AG09309 (cell line): ENCODE measurements at regions not wholly inside any gene's neighbourhood (a gene's known extent, or its start where the extent isn't known, plus 50 kb on each side); places are given as distances from the start of the nearest gene placed in this dataset.

Experiments
- DNase-seq: peaks from one replicate; pipeline ENCODE4 v3.0.0-alpha.2; 2010; ENCODE audit warnings: low read depth
- H3K4me3 ChIP-seq: 2 replicates; pipeline ENCODE4 v1.5.1; 2011; ENCODE audit warnings: mild to moderate bottlenecking, low read depth, low read length, moderate library complexity; ENCODE audit not compliant: control insufficient read depth
- TF ChIP-seq, protein P1 (sequence below): IDR thresholded peaks from 2 replicates; pipeline ENCODE4 v1.5.1; 2011; ENCODE audit warnings: mild to moderate bottlenecking, low read depth, low read length, inconsistent platforms; ENCODE audit not compliant: insufficient read depth, control insufficient read depth; ENCODE audit errors: missing control alignments

DNA sequence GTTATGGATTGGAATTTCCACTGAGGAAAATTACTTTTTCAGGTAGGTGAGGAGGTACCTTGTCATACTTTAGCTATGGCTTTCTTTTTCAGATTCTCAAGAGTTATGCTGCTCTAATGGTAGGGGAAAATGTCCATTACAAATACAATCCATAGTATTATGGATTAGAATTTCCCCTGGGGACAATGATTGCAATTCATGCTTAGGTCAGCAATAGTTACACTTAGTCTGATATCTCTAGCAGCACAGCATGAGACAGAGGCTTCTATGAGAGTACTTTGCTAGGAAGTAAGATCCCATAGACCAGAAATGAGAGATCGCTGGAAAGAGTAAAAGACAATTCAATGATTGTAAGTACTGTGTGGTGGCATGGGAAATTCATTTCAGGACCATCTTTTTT, 949.5 kb upstream of the CDH8 start:
- no peak overlapping the region for H3K4me3 ChIP-seq
- TF ChIP-seq, protein P1, sequence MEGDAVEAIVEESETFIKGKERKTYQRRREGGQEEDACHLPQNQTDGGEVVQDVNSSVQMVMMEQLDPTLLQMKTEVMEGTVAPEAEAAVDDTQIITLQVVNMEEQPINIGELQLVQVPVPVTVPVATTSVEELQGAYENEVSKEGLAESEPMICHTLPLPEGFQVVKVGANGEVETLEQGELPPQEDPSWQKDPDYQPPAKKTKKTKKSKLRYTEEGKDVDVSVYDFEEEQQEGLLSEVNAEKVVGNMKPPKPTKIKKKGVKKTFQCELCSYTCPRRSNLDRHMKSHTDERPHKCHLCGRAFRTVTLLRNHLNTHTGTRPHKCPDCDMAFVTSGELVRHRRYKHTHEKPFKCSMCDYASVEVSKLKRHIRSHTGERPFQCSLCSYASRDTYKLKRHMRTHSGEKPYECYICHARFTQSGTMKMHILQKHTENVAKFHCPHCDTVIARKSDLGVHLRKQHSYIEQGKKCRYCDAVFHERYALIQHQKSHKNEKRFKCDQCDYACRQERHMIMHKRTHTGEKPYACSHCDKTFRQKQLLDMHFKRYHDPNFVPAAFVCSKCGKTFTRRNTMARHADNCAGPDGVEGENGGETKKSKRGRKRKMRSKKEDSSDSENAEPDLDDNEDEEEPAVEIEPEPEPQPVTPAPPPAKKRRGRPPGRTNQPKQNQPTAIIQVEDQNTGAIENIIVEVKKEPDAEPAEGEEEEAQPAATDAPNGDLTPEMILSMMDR: no peak
- DNase-seq: no peak

DNA sequence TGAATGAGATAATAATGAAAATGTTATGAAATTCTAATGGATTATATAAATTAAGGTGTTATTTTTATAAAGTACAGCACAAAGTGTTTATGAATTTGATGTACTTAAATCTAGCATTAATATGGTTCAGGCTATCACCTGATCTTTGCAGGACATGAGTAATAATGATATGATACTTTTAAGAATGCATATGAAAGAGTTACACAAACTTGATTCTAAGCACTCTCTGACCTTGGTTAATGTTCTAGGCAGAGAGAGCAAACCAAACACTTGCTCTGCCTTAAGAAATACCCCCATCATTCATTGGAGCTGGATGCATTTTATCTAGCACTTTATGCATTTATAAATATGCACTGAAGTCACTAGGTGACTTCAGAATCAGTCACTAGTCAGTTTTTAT, 942.2 kb upstream of the CDH8 start:
- H3K4me3 ChIP-seq: no peak overlapping the region
- TF ChIP-seq, protein P1: no peak
- no peak for DNase-seq

DNA sequence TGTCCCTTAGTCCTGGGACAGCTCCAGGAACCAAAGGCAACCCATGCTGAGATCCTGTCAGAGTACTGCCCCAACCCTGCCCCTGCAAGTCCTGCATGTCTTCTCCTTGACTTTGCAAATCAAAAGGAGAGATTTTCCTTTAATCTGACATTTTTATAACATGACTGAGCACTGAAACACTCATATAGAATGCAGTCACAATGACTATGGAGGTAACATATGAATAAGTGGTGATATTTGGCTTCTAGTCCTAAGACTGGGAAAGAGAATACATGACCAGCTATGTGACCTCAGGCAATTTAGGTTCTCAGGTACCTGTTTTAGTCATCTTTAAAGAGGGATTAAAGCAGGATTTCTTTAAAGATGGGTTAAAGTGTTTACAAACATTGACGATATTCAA, 941.6 kb upstream of the CDH8 start:
- TF ChIP-seq, protein P1: no peak
- no peak for DNase-seq

DNA sequence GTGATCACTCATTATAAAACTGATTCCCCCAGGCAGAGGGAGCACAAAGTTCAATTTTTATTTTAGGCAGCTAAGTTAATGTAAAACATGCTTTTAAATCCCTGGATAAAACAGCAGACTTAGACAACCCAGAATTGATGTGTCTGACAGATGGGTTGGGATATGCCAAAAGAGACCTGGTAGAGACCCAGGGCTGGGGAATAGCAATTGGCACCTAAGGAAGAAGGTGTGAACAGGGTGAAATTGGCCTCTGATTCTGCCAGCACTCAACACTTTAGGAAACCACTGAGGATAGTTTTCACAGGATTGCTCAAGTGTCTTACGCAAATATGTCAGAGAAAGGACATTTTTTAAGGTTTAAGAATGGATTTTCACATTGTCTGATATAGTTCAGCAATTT, 938.2 kb upstream of the CDH8 start:
- no peak for DNase-seq
- TF ChIP-seq, protein P1: no peak
- H3K4me3 ChIP-seq: no peak overlapping the region

More for the DNA sequence above, 941.6 kb upstream of the CDH8 start:
- no peak overlapping the region for H3K4me3 ChIP-seq

DNA sequence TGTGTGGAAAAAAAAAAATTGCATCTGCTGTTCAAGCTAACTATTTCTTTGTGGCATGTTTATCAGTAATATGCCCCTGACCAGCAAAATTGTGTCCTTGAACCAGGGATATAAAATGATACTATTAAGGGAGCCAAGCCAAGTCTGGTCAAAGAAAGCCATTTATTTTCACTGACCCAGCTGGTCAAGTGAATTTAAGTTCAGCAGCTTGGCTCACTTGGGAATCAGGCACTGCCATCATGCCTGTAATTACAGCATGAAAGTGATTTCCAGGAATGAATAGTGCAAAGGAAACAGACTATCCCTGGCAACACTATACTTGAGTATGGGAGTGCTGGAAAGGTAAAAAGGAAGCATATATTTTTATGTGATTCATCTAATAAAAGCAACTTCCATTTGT, 934.6 kb upstream of the CDH8 start:
- DNase-seq: no peak
- TF ChIP-seq, protein P1: no peak
- no peak overlapping the region for H3K4me3 ChIP-seq

DNA sequence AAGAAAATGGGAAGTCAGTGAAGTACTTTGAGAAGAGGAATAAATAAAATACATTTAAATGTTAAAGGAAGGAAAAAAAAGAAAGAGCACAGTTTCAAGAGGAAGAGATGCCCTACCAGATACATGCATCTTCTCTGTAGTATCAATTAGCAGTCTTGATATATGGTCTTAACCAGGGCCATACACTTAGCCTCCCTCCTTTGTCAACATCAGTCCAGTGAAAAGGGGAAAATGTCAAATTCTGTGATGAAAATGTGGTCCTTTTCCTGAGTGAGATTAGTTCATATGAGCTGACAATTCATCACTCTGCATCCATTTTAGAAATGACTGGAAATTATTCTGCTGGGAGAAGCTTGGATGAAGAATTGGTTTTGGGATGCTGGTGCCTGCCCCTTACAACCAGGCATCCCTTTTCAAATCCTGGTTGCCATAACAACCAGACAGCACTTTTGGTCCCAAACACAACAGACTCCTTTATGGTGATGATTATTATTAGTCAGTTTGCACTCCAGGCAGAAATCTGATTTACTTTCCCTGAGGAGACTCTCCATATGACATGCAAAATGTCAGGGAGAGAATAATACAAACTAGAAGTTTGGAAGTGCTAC, 933.6 kb upstream of the CDH8 start:
- TF ChIP-seq, protein P1: no peak
- no peak for DNase-seq
- H3K4me3 ChIP-seq: no peak overlapping the region

DNA sequence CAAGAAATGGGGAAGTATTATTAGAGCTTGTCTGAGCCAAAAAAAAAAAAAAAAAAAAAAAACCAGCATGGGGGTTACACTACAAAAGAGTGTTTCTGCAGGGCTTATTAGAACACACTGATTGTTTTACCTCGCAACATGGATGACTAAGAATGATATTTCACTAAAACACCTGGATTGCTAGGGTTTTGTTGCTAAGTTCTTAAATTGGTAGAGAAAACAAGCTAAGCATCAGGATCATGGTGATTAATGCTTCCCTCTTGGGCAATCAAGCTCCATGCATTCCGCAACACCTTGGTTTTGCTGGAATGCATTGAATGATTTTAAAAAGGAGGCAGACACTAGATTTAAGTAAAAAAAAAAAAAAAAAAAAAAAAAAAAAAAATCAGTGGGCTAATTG, 931.4 kb upstream of the CDH8 start:
- no peak overlapping the region for H3K4me3 ChIP-seq
- TF ChIP-seq, protein P1: no peak
- no peak for DNase-seq
